ENCODE measurements at regions not wholly inside any gene's neighbourhood (a gene's known extent, or its start where the extent isn't known, plus 50 kb on each side); places are given as distances from the start of the nearest gene placed in this dataset.

DNA sequence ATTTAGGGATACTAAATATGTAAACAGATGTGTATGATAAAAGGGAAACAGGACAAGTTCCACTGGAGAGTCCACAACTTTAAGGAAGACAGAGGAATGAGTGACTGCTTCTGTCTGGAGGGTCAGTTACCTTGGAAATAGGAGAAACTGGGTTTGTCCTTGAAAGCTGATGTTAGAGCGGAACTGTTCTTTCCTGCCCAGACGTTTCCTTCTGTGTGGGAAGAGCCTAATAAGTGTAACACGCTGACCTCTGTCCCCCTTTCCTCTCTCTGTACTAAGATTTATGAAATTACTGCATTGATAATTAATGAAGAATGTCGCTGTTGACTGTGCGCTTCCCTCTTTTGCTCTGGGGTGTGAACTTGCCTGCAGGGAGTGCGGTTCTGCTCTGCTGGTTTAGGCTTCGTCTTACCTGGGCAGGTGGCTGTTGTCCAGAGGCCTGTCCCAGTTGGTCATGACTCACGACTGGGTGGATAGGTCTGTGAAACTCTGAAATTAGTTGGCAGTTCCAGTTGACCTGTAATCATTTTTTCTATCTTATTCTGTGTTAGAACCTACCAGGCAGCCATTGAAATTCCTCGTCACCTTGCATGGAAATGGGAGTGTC lies 126.8 kb downstream of the MTRR start:
- WGBS (ENCODE audit: insufficient coverage): 85% methylated on average over 9 of the region's 9 CpGs
- peaks cover 7 to 17% of the 10 kb centered on the region in 2 donors for H3K9me3 Mint-ChIP-seq
- H3K36me3 Mint-ChIP-seq: no peaks in the 10 kb centered on the region
- H3K4me1 ChIP-seq (ENCODE audit: control insufficient read depth, insufficient read depth, low read length): no peaks in the 10 kb centered on the region
- H3K27ac ChIP-seq (ENCODE audit: low read length): no peak overlapping the region
- H3K27ac Mint-ChIP-seq: no peak overlapping the region
- no peaks in the 10 kb centered on the region for H3K27me3 Mint-ChIP-seq (ENCODE audit: low read depth in 2 of 2)
- H3K27me3 ChIP-seq (ENCODE audit: control insufficient read depth, insufficient read depth, low read length): no peaks in the 10 kb centered on the region
- TF ChIP-seq, protein P1, sequence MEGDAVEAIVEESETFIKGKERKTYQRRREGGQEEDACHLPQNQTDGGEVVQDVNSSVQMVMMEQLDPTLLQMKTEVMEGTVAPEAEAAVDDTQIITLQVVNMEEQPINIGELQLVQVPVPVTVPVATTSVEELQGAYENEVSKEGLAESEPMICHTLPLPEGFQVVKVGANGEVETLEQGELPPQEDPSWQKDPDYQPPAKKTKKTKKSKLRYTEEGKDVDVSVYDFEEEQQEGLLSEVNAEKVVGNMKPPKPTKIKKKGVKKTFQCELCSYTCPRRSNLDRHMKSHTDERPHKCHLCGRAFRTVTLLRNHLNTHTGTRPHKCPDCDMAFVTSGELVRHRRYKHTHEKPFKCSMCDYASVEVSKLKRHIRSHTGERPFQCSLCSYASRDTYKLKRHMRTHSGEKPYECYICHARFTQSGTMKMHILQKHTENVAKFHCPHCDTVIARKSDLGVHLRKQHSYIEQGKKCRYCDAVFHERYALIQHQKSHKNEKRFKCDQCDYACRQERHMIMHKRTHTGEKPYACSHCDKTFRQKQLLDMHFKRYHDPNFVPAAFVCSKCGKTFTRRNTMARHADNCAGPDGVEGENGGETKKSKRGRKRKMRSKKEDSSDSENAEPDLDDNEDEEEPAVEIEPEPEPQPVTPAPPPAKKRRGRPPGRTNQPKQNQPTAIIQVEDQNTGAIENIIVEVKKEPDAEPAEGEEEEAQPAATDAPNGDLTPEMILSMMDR (IDR thresholded peaks at IDR 0.05): no peak
- intact Hi-C loops (cut with micrococcal nuclease): no loop called here
- H3K4me1 Mint-ChIP-seq: no peaks in the 10 kb centered on the region
- H3K4me3 ChIP-seq (ENCODE audit: low read length): no peak overlapping the region
- ATAC-seq (no peak), DNase-seq (no peak)
- H3K36me3 ChIP-seq (ENCODE audit: control insufficient read depth, insufficient read depth, low read length): no peaks in the 10 kb centered on the region
- H3K9me3 ChIP-seq (ENCODE audit: control insufficient read depth, insufficient read depth, low read length): peaks cover 4% of the 10 kb centered on the region
- no peak overlapping the region for H3K4me3 Mint-ChIP-seq

DNA sequence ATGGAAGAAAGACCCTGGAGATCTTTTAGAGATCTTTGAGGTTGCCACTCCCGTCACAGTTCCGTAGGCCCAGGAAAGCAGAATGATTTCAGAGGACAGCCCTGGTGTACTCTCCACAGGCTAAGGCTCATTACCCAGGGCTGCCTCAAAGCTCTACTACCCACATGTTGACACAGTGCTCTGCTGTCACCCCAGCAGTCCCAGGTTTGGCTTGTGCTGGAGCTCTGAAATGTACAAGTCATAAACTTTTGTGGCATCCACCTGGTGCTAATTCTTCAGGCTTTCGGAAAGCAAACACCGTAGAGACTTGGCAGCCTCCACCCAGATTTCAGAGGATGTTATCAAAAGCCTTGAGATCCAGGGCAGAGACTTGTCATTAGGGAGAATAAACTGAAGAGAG lies 136.5 kb downstream of the MTRR start:
- Mint-ChIP-seq H3K4me3 (no peak overlapping the region), H3K36me3 (no peaks in the 10 kb centered on the region), H3K4me1 (no peaks in the 10 kb centered on the region), H3K27me3 (ENCODE audit: low read depth in 2 of 2) (no peaks in the 10 kb centered on the region), H3K27ac (no peak overlapping the region), H3K9me3 (peaks cover 10 to 20% of the 10 kb centered on the region in 2 donors)
- TF ChIP-seq, protein P1 (IDR thresholded peaks at IDR 0.05): no peak
- no peaks in the 10 kb centered on the region for H3K4me1 ChIP-seq (ENCODE audit: control insufficient read depth, insufficient read depth, low read length)
- intact Hi-C loops (cut with micrococcal nuclease): no loop called here
- H3K36me3 ChIP-seq (ENCODE audit: control insufficient read depth, insufficient read depth, low read length): no peaks in the 10 kb centered on the region
- no peaks in the 10 kb centered on the region for H3K27me3 ChIP-seq (ENCODE audit: control insufficient read depth, insufficient read depth, low read length)
- no peak overlapping the region for H3K4me3 ChIP-seq (ENCODE audit: low read length)
- H3K27ac ChIP-seq (ENCODE audit: low read length): no peak overlapping the region
- H3K9me3 ChIP-seq (ENCODE audit: control insufficient read depth, insufficient read depth, low read length): no peaks in the 10 kb centered on the region
- DNase-seq: no peak
- no peak for ATAC-seq
- WGBS (ENCODE audit: insufficient coverage): 97% methylated on average over 4 of the region's 4 CpGs

DNA sequence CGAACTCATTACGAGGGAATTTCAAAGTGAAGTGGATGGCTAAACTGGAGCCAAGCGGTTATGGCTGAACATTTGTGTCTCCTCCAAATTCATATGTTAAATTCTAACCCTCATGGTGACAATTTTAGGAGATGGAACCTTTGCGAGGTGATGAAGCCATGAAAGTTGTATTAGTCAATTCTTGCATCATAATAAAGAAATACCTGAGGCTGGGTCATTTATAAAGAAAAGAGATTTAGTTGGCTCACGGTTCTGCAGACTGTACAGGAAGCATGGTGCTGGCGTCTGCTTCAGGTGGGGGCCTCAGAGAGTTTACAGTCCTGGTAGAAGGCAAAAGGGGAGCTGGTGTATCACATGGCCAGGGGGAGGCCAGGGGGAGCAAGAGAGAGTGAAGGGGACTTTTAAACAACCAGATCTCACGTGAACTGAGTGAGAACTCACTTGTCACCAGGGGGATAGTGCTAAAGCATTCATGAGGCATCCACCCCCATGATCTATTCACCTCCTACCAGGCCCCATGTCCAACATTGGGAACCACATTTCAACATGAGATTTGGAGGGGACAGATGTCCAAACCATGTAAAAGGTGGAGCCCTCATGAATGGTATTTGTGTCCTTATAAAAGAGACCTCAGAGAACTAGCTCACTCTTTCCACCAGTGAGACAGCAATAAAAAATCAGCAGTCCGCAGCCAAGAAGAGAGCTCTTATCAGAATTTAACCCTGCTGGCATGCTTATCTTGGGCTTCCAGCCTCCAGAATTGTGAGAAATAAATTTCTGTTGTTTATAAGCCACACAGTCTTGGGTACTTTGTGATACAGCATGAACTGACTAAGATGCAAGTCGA lies 143.4 kb downstream of the MTRR start:
- peaks cover 5% of the 10 kb centered on the region in 2 donors for H3K9me3 Mint-ChIP-seq
- 84% methylated on average over 9 of the region's 9 CpGs for WGBS (ENCODE audit: insufficient coverage)
- H3K27me3 ChIP-seq (ENCODE audit: control insufficient read depth, insufficient read depth, low read length): no peaks in the 10 kb centered on the region

More for the DNA sequence above, 143.4 kb downstream of the MTRR start:
- TF ChIP-seq, protein P1 (IDR thresholded peaks at IDR 0.05): no peak
- intact Hi-C loops (cut with micrococcal nuclease): no loop called here
- Mint-ChIP-seq H3K36me3 (no peaks in the 10 kb centered on the region), H3K4me3 (no peak overlapping the region), H3K27me3 (ENCODE audit: low read depth in 2 of 2) (no peaks in the 10 kb centered on the region), H3K4me1 (no peaks in the 10 kb centered on the region), H3K27ac (no peak overlapping the region)
- no peaks in the 10 kb centered on the region for H3K4me1 ChIP-seq (ENCODE audit: control insufficient read depth, insufficient read depth, low read length)
- H3K27ac ChIP-seq (ENCODE audit: low read length): no peak overlapping the region
- H3K9me3 ChIP-seq (ENCODE audit: control insufficient read depth, insufficient read depth, low read length): no peaks in the 10 kb centered on the region
- ATAC-seq: no peak
- no peak for DNase-seq
- no peak overlapping the region for H3K4me3 ChIP-seq (ENCODE audit: low read length)
- H3K36me3 ChIP-seq (ENCODE audit: control insufficient read depth, insufficient read depth, low read length): no peaks in the 10 kb centered on the region

All from natural killer cell (primary cell).